ENCODE measurements at regions not wholly inside any gene's neighbourhood (a gene's known extent, or its start where the extent isn't known, plus 50 kb on each side); places are given as distances from the start of the nearest gene placed in this dataset.
"Not testable (repeated sequence)": the region's sequence is repeated elsewhere in the genome, so short reads cannot be mapped to it uniquely, and the experiment has no call there.

- no peak overlapping the region for H3K4me3 ChIP-seq
- no peaks in the 10 kb centered on the region for H3K4me1 ChIP-seq (replicated peaks)
- H3K9me3 ChIP-seq (replicated peaks): no peaks in the 10 kb centered on the region
- no peak for DNase-seq (ENCODE audit: low read depth in 1 of 2, low spot score in 2 of 2)
- H3K36me3 ChIP-seq: no peaks in the 10 kb centered on the region
- H3K27me3 ChIP-seq (replicated peaks): no peaks in the 10 kb centered on the region
- H3K27ac ChIP-seq: no peak overlapping the region
These were observed 85.1 kb downstream of the ARRDC3 start for GRCh38 chr5:91297994-91298393.

GRCh38 chr5:91296674-91297143 is 86.4 kb downstream of the ARRDC3 start:
- H3K27ac ChIP-seq: no peak overlapping the region
- DNase-seq (ENCODE audit: low read depth in 1 of 2, low spot score in 2 of 2): no peak
- H3K36me3 ChIP-seq: no peaks in the 10 kb centered on the region
- no peaks in the 10 kb centered on the region for H3K9me3 ChIP-seq (replicated peaks)
- no peaks in the 10 kb centered on the region for H3K27me3 ChIP-seq (replicated peaks)
- no peak overlapping the region for H3K4me3 ChIP-seq
- H3K4me1 ChIP-seq (replicated peaks): no peaks in the 10 kb centered on the region

GRCh38 chr5:91296102-91296501 is 87.0 kb downstream of the ARRDC3 start:
- DNase-seq (ENCODE audit: low read depth in 1 of 2, low spot score in 2 of 2); H3K36me3 ChIP-seq; H3K27ac ChIP-seq; H3K27me3 ChIP-seq (replicated peaks); H3K4me1 ChIP-seq (replicated peaks); H3K4me3 ChIP-seq; H3K9me3 ChIP-seq (replicated peaks): not testable (repeated sequence)

GRCh38 chr5:91293131-91293530 is 90.0 kb downstream of the ARRDC3 start:
- Histone ChIP-seq H3K27me3 (replicated peaks) (no peaks in the 10 kb centered on the region), H3K27ac (no peak overlapping the region), H3K9me3 (replicated peaks) (no peaks in the 10 kb centered on the region), H3K4me1 (replicated peaks) (no peaks in the 10 kb centered on the region), H3K4me3 (no peak overlapping the region), H3K36me3 (no peaks in the 10 kb centered on the region)
- no peak for DNase-seq (ENCODE audit: low read depth in 1 of 2, low spot score in 2 of 2)

- H3K27me3 ChIP-seq (replicated peaks): no peaks in the 10 kb centered on the region
- H3K9me3 ChIP-seq (replicated peaks): no peaks in the 10 kb centered on the region
- H3K36me3 ChIP-seq: no peaks in the 10 kb centered on the region
- no peak overlapping the region for H3K4me3 ChIP-seq
- H3K4me1 ChIP-seq (replicated peaks): no peaks in the 10 kb centered on the region
- no peak for DNase-seq (ENCODE audit: low read depth in 1 of 2, low spot score in 2 of 2)
- no peak overlapping the region for H3K27ac ChIP-seq
These were observed 91.2 kb downstream of the ARRDC3 start for GRCh38 chr5:91291628-91292569.

GRCh38 chr5:91288118-91288916 is 94.8 kb downstream of the ARRDC3 start:
- Histone ChIP-seq H3K27ac (no peak overlapping the region), H3K4me3 (no peak overlapping the region), H3K4me1 (replicated peaks) (peaks cover 16% of the 10 kb centered on the region), H3K36me3 (no peaks in the 10 kb centered on the region), H3K27me3 (replicated peaks) (no peaks in the 10 kb centered on the region), H3K9me3 (replicated peaks) (no peaks in the 10 kb centered on the region)
- DNase-seq (ENCODE audit: low read depth in 1 of 2, low spot score in 2 of 2): no peak

- H3K9me3 ChIP-seq (replicated peaks); H3K27ac ChIP-seq; DNase-seq (ENCODE audit: low read depth in 1 of 2, low spot score in 2 of 2); H3K4me3 ChIP-seq; H3K36me3 ChIP-seq; H3K27me3 ChIP-seq (replicated peaks): not testable (repeated sequence)
- H3K4me1 ChIP-seq (replicated peaks): peaks cover 36% of the 10 kb centered on the region
These were observed 98.1 kb downstream of the ARRDC3 start for GRCh38 chr5:91285062-91285461.

- Histone ChIP-seq H3K36me3 (no peaks in the 10 kb centered on the region), H3K4me3 (no peak overlapping the region), H3K4me1 (replicated peaks) (peaks cover 45% of the 10 kb centered on the region), H3K27ac (peak overlapping the region; percentile 43), H3K27me3 (replicated peaks) (no peaks in the 10 kb centered on the region), H3K9me3 (replicated peaks) (no peaks in the 10 kb centered on the region)
- DNase-seq (ENCODE audit: low read depth in 1 of 2, low spot score in 2 of 2): peak in 1 of 2 experiments; percentile 80
These were observed 99.2 kb downstream of the ARRDC3 start for GRCh38 chr5:91283899-91284298.

- Histone ChIP-seq H3K4me1 (replicated peaks) (peaks cover 45% of the 10 kb centered on the region), H3K27ac (peak overlapping the region; percentile 43), H3K4me3 (no peak overlapping the region), H3K36me3 (no peaks in the 10 kb centered on the region), H3K9me3 (replicated peaks) (no peaks in the 10 kb centered on the region), H3K27me3 (replicated peaks) (no peaks in the 10 kb centered on the region)
- no peak for DNase-seq (ENCODE audit: low read depth in 1 of 2, low spot score in 2 of 2)
These were observed 99.8 kb downstream of the ARRDC3 start for GRCh38 chr5:91283326-91283725.

- H3K4me1 ChIP-seq (replicated peaks): peaks cover 45% of the 10 kb centered on the region
- no peak overlapping the region for H3K4me3 ChIP-seq
- H3K36me3 ChIP-seq: no peaks in the 10 kb centered on the region
- no peak for DNase-seq (ENCODE audit: low read depth in 1 of 2, low spot score in 2 of 2)
- no peaks in the 10 kb centered on the region for H3K9me3 ChIP-seq (replicated peaks)
- peak overlapping the region; percentile 96 for H3K27ac ChIP-seq
- no peaks in the 10 kb centered on the region for H3K27me3 ChIP-seq (replicated peaks)
These were observed 100.9 kb downstream of the ARRDC3 start for GRCh38 chr5:91282210-91282609.

- peak in 1 of 2 experiments; percentile 64 for DNase-seq (ENCODE audit: low read depth in 1 of 2, low spot score in 2 of 2)
- no peak overlapping the region for H3K4me3 ChIP-seq
- no peaks in the 10 kb centered on the region for H3K9me3 ChIP-seq (replicated peaks)
- H3K27ac ChIP-seq: peak overlapping the region; percentile 96
- H3K36me3 ChIP-seq: no peaks in the 10 kb centered on the region
- H3K27me3 ChIP-seq (replicated peaks): no peaks in the 10 kb centered on the region
- peaks cover 45% of the 10 kb centered on the region for H3K4me1 ChIP-seq (replicated peaks)
These were observed 101.7 kb downstream of the ARRDC3 start for GRCh38 chr5:91281401-91281800.

- DNase-seq (ENCODE audit: low read depth in 1 of 2, low spot score in 2 of 2): peak; percentile 98
- Histone ChIP-seq H3K27ac (peak overlapping the region; percentile 96), H3K4me3 (peak overlapping the region; percentile 29), H3K36me3 (no peaks in the 10 kb centered on the region), H3K9me3 (replicated peaks) (no peaks in the 10 kb centered on the region), H3K27me3 (replicated peaks) (no peaks in the 10 kb centered on the region), H3K4me1 (replicated peaks) (peaks cover 45% of the 10 kb centered on the region)
These were observed 102.5 kb downstream of the ARRDC3 start for GRCh38 chr5:91280362-91281269.

GRCh38 chr5:91277840-91278239 is 105.3 kb downstream of the ARRDC3 start:
- Histone ChIP-seq H3K27ac (no peak overlapping the region), H3K4me3 (no peak overlapping the region), H3K4me1 (replicated peaks) (peaks cover 31% of the 10 kb centered on the region), H3K27me3 (replicated peaks) (no peaks in the 10 kb centered on the region), H3K36me3 (no peaks in the 10 kb centered on the region), H3K9me3 (replicated peaks) (no peaks in the 10 kb centered on the region)
- DNase-seq (ENCODE audit: low read depth in 1 of 2, low spot score in 2 of 2): no peak

Data from SJSA1 (cell line).